OCI-LY1 (cell line): ENCODE measurements at regions not wholly inside any gene's neighbourhood (a gene's known extent, or its start where the extent isn't known, plus 50 kb on each side); places are given as distances from the start of the nearest gene placed in this dataset.

Experiments used
- H2AFZ ChIP-seq: fragments of 200-600 bp; sonication (generic), shearing (Covaris generic); 2 replicates; pipeline ENCODE4 v1.6.0; 2014; ENCODE audit warnings: antibody characterized with exemption, mild to moderate bottlenecking, low read length
- H3F3A ChIP-seq: fragments of 200-600 bp; sonication (generic), shearing (Covaris generic); 2 replicates; pipeline ENCODE4 v1.6.0; 2014; ENCODE audit warnings: mild to moderate bottlenecking, antibody characterized with exemption, low read length, moderate library complexity; ENCODE audit not compliant: insufficient read depth
- H3K27ac ChIP-seq: fragments of 200-600 bp; sonication (generic); 2 replicates; pipeline ENCODE4 v1.5.1; 2014; ENCODE audit warnings: low read length, mixed run types, mild to moderate bottlenecking, low read depth; ENCODE audit not compliant: poor library complexity, severe bottlenecking
- H3K27me3 ChIP-seq: fragments of 200-600 bp; sonication (generic); 2 replicates; pipeline ENCODE4 v1.6.0; 2014; ENCODE audit warnings: antibody characterized with exemption, mild to moderate bottlenecking, low read length, moderate library complexity; ENCODE audit not compliant: insufficient read depth
- H3K36me3 ChIP-seq: fragments of 200-600 bp; sonication (generic); 2 replicates; pipeline ENCODE4 v1.6.1; 2014; ENCODE audit warnings: mild to moderate bottlenecking, antibody characterized with exemption, low read length, moderate library complexity, mixed read lengths; ENCODE audit not compliant: insufficient read depth
- H3K4me1 ChIP-seq: fragments of 200-600 bp; sonication (generic); 2 replicates; pipeline ENCODE4 v1.5.1; 2014; ENCODE audit warnings: mild to moderate bottlenecking, low read length, moderate library complexity; ENCODE audit not compliant: insufficient read depth, severe bottlenecking
- H3K4me2 ChIP-seq: fragments of 200-600 bp; sonication (generic), shearing (Covaris generic); 2 replicates; pipeline ENCODE4 v1.6.1; 2014; ENCODE audit warnings: low read length
- H3K4me3 ChIP-seq: fragments of 200-600 bp; sonication (generic); 2 replicates; pipeline ENCODE4 v1.5.1; 2014; ENCODE audit warnings: low read length, low read depth, mild to moderate bottlenecking, mixed read lengths; ENCODE audit not compliant: poor library complexity, severe bottlenecking
- H3K79me2 ChIP-seq: fragments of 200-600 bp; shearing (Covaris generic); 2 replicates; pipeline ENCODE4 v1.6.1; 2016; ENCODE audit warnings: mixed run types, low read length, mixed read lengths; ENCODE audit not compliant: insufficient read depth
- H3K9ac ChIP-seq: fragments of 200-600 bp; sonication (generic), shearing (Covaris generic); 2 replicates; pipeline ENCODE4 v1.6.1; 2014; ENCODE audit warnings: mild to moderate bottlenecking, low read length, mixed read lengths
- H3K9me2 ChIP-seq: fragments of 200-600 bp; sonication (generic), shearing (Covaris generic); 2 replicates; pipeline ENCODE4 v1.6.1; 2014; ENCODE audit warnings: low read depth, mild to moderate bottlenecking, low read length, mixed read lengths
- H3K9me3 ChIP-seq: fragments of 200-600 bp; shearing (Covaris generic); 2 replicates; pipeline ENCODE4 v1.6.1; 2014; ENCODE audit warnings: low read length, mixed read lengths
- H4K20me1 ChIP-seq: fragments of 200-600 bp; sonication (generic), shearing (Covaris generic); 2 replicates; pipeline ENCODE4 v1.6.0; 2016; ENCODE audit warnings: mild to moderate bottlenecking, low read length; ENCODE audit not compliant: insufficient read depth
- EZH2 ChIP-seq: fragments of 200-600 bp; sonication (generic), shearing (Covaris generic); IDR thresholded peaks from 2 replicates; pipeline ENCODE4 v1.8.0; 2017; ENCODE audit warnings: borderline replicate concordance, mixed run types, mild to moderate bottlenecking, antibody characterized with exemption, low read length, moderate library complexity, mixed read lengths
- TF ChIP-seq, protein P1 (sequence below): fragments of 200-600 bp; sonication (generic), shearing (Covaris generic); IDR thresholded peaks from 2 replicates; pipeline ENCODE4 v1.5.1; 2017; ENCODE audit warnings: mild to moderate bottlenecking, antibody characterized with exemption, low read length, moderate library complexity, mixed read lengths

DNA sequence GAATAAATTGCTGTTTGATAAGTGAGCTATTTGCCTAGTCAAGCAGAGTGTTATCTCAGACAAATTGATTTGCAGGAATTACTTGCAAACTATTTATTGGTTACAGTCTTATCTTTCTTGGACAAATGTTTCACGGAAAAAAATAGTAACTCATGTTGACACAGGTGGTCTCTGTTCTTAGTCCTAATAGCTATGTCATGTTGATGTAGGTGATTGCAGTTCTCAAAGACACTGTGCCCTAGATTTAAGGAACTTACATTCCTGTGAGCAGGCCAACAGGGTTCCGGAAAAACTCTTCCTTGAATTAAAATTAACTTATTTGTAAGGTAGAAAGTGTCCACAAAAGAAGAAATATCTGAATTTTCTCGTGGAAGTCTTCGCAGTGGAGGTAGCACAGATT is 109.6 kb upstream of the SLCO6A1 start:
- no peak overlapping the region for H2AFZ ChIP-seq
- no peaks in the 10 kb centered on the region for H3K36me3 ChIP-seq
- TF ChIP-seq, protein P1, sequence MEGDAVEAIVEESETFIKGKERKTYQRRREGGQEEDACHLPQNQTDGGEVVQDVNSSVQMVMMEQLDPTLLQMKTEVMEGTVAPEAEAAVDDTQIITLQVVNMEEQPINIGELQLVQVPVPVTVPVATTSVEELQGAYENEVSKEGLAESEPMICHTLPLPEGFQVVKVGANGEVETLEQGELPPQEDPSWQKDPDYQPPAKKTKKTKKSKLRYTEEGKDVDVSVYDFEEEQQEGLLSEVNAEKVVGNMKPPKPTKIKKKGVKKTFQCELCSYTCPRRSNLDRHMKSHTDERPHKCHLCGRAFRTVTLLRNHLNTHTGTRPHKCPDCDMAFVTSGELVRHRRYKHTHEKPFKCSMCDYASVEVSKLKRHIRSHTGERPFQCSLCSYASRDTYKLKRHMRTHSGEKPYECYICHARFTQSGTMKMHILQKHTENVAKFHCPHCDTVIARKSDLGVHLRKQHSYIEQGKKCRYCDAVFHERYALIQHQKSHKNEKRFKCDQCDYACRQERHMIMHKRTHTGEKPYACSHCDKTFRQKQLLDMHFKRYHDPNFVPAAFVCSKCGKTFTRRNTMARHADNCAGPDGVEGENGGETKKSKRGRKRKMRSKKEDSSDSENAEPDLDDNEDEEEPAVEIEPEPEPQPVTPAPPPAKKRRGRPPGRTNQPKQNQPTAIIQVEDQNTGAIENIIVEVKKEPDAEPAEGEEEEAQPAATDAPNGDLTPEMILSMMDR: no peak
- no peak for TF ChIP-seq EZH2

DNA sequence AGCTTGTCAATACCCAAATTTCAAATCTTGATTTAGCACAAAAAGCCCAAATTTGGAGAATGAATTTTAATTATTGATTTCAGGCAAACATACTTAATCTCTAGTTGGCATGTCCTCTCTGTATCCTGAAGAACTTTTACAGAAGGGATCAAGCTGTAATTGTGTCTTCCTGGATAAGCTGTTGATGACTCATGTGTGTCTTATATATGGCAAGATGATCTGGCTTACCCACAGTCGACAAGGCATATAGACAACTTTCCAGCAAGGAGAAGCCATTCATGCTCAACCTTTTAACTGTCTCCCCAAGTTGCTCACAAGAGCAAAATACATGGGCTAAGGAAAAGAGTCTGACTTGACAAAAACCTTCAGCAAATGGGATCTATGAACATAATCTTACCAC is 112.5 kb upstream of the SLCO6A1 start:
- H4K20me1 ChIP-seq: no peaks in the 10 kb centered on the region
- H3K9me2 ChIP-seq: no peaks in the 10 kb centered on the region
- H3K9me3 ChIP-seq: no peaks in the 10 kb centered on the region
- H3K27me3 ChIP-seq: no peaks in the 10 kb centered on the region
- no peak overlapping the region for H3K4me3 ChIP-seq
- H2AFZ ChIP-seq: no peak overlapping the region
- H3K4me1 ChIP-seq: no peaks in the 10 kb centered on the region
- H3K79me2 ChIP-seq: no peaks in the 10 kb centered on the region
- H3F3A ChIP-seq: no peaks in the 10 kb centered on the region
- no peak for TF ChIP-seq EZH2
- TF ChIP-seq, protein P1: no peak
- no peak overlapping the region for H3K4me2 ChIP-seq
- no peak overlapping the region for H3K27ac ChIP-seq
- H3K9ac ChIP-seq: no peak overlapping the region
- no peaks in the 10 kb centered on the region for H3K36me3 ChIP-seq

More for the DNA sequence above, 109.6 kb upstream of the SLCO6A1 start:
- no peaks in the 10 kb centered on the region for H3K9me3 ChIP-seq
- no peak overlapping the region for H3K4me3 ChIP-seq
- no peaks in the 10 kb centered on the region for H4K20me1 ChIP-seq
- H3K4me1 ChIP-seq: no peaks in the 10 kb centered on the region
- no peaks in the 10 kb centered on the region for H3F3A ChIP-seq
- no peak overlapping the region for H3K4me2 ChIP-seq
- no peak overlapping the region for H3K27ac ChIP-seq
- no peaks in the 10 kb centered on the region for H3K79me2 ChIP-seq
- no peak overlapping the region for H3K9ac ChIP-seq
- no peaks in the 10 kb centered on the region for H3K9me2 ChIP-seq
- H3K27me3 ChIP-seq: no peaks in the 10 kb centered on the region

DNA sequence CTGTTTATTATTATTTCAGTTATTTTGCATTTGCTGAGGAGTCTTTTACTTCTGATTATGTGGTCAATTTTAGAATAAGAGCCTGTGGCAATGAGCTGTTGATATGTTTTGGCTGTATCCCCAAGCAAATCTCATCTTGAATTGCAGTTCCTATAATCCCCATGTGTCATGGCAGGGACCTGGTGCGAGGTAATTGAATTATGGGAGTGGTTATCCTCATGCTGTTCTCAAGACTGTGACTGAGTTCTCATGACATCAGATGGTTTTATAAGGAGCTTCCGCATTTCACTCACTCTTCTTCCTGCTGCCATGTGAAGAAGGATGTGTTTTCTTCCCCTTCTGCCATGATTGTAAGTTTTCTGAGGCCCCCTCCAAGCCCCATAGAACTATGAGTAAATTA is 114.9 kb upstream of the SLCO6A1 start:
- H3K9me3 ChIP-seq: no peaks in the 10 kb centered on the region

More for the DNA sequence above, 114.9 kb upstream of the SLCO6A1 start:
- no peak overlapping the region for H3K27ac ChIP-seq
- no peak overlapping the region for H3K4me3 ChIP-seq
- H2AFZ ChIP-seq: no peak overlapping the region
- H3K4me1 ChIP-seq: no peaks in the 10 kb centered on the region
- H3K27me3 ChIP-seq: no peaks in the 10 kb centered on the region
- no peak for TF ChIP-seq EZH2
- H3K9me2 ChIP-seq: no peaks in the 10 kb centered on the region
- no peaks in the 10 kb centered on the region for H3K79me2 ChIP-seq
- no peaks in the 10 kb centered on the region for H3K36me3 ChIP-seq
- H4K20me1 ChIP-seq: no peaks in the 10 kb centered on the region
- H3K9ac ChIP-seq: no peak overlapping the region
- H3F3A ChIP-seq: no peaks in the 10 kb centered on the region
- no peak overlapping the region for H3K4me2 ChIP-seq
